SH-SY5Y (cell line): ENCODE measurements at regions not wholly inside any gene's neighbourhood (a gene's known extent, or its start where the extent isn't known, plus 50 kb on each side); places are given as distances from the start of the nearest gene placed in this dataset.

ENCODE experiments used
- GATA2 ChIP-seq: IDR thresholded peaks from 2 replicates; pipeline ENCODE4 v1.6.1; 2011; ENCODE audit warnings: mild to moderate bottlenecking, low read depth, low read length
- GATA3 ChIP-seq: IDR thresholded peaks from 2 replicates; pipeline ENCODE4 v1.6.1; 2011; ENCODE audit warnings: low read depth, mild to moderate bottlenecking, low read length, moderate library complexity

- no peak for TF ChIP-seq GATA2
- TF ChIP-seq GATA3: no peak
Observed at GRCh38 chr3:21120826-21121225, 630.2 kb downstream of the ZNF385D start.

- TF ChIP-seq GATA3 (no peak), GATA2 (no peak)
Observed at GRCh38 chr3:21117370-21117769, 633.6 kb downstream of the ZNF385D start.

DNA sequence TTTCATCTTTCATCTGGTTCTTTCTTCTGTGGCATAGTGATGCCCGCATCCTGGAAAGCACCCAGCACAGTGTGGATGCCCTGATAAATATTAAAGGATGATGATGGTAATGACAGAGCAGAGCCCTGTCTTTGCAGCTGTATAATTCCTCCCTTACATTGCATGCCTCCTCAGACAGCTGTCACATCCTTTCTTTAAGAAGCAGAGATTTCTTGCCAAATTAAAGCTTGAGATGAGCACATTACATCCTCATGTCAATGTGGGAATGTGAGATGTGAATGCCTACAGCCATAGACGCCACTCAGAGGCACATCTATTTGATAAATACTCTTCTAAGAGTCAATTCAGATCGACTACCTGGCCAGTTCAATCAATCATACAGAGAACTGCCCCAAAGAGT, 642.0 kb downstream of the ZNF385D start:
- TF ChIP-seq GATA3: no peak
- no peak for TF ChIP-seq GATA2

DNA sequence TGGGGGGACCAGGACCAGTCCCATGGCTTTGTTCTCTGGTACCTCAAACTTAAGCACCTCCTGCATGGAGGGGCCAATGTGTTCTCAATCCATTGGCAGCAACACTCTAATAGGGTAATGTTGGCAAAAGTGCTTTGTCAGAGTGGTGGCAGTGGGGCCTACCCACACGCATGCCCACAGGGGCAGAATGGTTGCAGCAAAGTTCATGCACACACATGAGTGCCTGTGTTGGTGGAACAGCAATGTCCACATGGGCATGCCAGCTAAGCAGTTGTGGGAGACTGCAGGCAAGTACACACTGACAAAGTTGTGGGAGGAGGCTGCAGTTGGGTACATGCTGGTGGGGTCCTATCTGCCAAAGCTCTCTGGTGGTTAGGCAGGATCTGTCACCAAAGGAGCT, 645.2 kb downstream of the ZNF385D start:
- TF ChIP-seq GATA3: no peak
- TF ChIP-seq GATA2: no peak

DNA sequence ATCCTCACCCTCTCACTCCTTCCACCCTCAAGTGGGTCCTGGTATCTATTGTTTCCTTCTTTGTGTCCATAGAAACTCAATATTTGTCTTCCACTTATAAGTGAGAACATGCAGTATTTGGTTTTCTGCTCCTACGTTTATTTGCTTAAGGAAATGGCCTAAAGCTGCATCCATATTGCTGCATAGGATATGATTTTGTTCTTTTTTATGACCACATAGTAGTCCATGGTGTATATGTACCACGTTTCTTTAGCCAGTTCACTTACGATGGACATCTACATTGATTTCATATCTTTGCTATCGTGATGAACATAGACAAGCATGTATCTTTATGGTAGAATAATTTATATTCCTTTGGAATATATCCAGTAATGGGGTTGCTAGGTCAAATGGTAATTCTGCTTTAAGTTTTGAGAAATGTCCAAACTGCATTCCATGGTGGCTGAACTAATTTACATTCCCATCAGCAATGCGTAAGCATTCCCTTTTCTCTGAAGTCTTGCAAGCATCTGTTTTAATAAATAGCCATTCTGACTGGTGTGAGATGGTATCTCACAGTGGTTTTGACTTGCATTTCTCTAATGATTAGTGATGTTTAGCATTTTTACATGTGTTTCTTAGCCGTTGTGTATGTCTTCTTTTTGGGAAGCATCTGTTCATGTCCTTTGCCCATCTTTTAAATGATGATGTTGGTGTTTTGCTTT, 650.2 kb downstream of the ZNF385D start:
- TF ChIP-seq GATA3 (no peak), GATA2 (no peak)

DNA sequence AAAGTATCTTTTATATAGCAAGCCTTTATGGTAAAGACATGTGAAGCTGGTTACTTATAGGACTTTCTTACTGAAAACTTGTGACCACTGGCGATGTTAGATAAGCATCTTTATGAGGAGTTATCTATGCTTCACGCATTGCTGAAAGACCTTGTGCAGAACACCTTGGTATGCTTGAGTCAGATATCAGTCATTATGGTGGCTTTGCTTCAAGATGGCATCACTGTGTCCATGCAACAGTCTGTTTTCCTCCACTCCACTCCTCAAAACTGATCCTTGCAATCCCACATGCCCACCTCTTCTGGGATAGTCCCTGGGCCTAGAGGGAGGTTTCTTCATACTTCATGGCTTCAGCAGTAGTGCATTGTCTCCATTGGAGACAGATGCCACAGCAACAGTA, 656.3 kb downstream of the ZNF385D start:
- TF ChIP-seq GATA2 (no peak), GATA3 (no peak)

GRCh38 chr3:21073561-21073960, 677.4 kb downstream of the ZNF385D start:
- no peak for TF ChIP-seq GATA3
- no peak for TF ChIP-seq GATA2

GRCh38 chr3:21067031-21067813, 683.8 kb downstream of the ZNF385D start:
- TF ChIP-seq GATA2 (no peak), GATA3 (no peak)

DNA sequence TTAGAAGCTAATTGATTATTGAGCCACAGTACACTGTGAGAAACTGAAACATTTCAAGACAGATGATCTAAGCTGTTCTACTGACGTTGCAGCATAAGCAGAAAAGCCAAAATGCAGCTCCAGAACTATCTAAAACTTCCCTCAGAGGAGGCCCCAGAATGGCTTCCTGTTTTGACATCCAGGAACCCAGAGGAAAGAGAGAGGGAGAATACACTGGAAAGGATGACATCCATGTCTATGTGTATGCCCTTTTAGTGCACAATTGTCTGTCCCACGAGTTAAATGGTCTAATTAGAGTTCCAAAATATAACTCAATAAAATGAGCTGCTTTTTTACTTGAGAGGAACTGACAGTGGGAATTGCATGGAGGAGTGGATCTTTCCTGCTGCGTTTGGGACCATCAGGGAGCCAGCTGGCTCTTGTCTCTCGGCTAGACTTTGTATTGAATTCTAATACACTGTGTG, 688.1 kb downstream of the ZNF385D start:
- TF ChIP-seq GATA2: no peak
- TF ChIP-seq GATA3: no peak

- TF ChIP-seq GATA2: no peak
- TF ChIP-seq GATA3: no peak
Observed at GRCh38 chr3:21059404-21059803, 691.6 kb downstream of the ZNF385D start.

GRCh38 chr3:21056293-21056692, 694.7 kb downstream of the ZNF385D start:
- no peak for TF ChIP-seq GATA3
- no peak for TF ChIP-seq GATA2

DNA sequence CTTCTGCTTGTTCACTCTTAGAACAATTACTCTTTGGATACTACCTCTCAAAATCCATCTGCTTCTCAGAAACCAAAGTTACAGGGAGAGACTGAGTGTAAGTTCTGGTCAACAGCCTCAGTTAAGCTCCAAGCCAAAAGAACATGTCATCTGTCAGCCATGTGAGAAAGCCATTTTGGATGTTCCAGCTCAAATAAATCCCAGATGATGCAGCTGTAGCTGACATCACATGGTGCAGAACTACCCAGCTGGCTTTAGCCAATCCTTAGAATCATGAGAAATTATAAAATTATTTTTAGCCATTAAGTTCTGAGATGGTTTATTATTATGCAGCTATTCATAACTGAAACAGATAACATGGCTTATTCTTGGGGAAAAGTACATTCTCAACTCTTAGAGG, 696.0 kb downstream of the ZNF385D start:
- TF ChIP-seq GATA3 (no peak), GATA2 (no peak)

DNA sequence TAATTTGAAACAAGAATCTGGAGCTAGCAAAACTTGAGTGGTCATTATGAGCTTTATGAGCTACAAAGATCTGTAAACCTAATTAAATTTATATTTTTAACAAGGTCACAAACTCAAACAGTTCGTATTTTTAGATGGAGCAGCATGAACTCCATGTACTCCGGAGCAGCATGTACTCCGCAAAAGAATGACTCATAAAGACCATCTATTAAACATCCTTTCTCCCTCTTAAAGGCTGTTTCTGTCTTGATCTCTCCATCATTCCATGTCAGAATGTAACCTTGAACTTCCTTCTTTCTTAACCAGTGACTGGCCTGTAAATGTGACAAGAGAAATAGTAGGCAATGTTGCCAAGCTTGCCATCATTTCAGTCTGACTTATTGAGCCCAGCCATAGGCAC, 696.9 kb downstream of the ZNF385D start:
- TF ChIP-seq GATA2 (no peak), GATA3 (no peak)

DNA sequence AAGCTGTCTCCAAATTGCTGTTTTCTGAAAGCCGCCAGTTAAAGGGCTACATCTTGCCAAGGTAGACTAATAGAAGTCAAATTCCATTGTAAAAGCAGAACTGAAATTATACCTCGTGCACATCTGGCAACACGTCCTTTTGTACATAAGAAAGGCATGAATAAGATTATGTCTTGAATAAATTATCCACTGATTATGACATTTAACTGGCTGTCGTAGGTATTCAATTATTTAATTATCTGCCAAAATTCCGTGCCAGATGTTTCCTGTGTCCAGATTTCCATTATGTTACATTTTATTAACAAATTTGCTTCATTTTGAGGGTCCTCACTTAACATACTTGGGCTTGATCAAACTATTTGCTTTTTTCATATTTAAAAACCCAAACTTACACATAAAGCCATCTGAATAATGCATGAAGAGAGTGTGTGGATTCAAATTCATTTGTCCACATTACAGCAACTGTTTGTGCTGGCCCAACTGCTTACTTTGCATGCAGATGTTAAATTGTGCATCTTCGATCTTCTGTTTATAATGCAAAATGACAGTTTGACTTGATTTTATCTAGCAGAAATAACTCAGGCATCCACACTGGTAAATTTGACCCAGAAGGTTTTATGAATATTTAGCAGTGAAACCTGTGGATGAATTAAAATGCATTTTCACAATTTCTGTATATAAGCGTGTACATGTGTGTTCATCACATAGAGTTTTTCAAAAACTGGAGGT, 701.5 kb downstream of the ZNF385D start:
- peak; percentile 56 for TF ChIP-seq GATA3
- TF ChIP-seq GATA2: no peak

DNA sequence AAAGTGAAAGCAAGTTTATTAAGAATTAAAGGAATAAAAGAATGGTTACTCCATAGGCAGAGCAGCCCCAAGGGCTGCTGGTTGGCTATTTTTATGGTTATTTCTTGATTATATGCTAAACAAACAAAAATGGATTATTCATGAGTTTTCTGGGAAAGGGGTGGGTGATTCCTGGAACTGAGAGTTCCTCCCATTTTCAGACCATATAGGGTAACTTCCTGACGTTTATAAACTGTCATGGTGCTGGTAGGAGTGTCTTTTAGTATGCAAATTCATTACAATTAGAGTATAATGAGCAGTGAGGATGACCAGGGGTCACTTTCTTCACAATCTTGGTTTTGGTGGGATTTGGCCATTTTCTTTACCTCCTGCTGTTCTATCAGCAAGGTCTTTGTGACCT, 707.9 kb downstream of the ZNF385D start:
- TF ChIP-seq GATA2 (no peak), GATA3 (no peak)
